Fibroblast of the aortic adventitia (primary cell): ENCODE measurements at regions not wholly inside any gene's neighbourhood (a gene's known extent, or its start where the extent isn't known, plus 50 kb on each side); places are given as distances from the start of the nearest gene placed in this dataset.

ENCODE experiments used
- DNase-seq: peaks from one replicate; pipeline ENCODE4 v3.0.0-alpha.2; 2010; ENCODE audit warnings: low read depth
- H3K4me3 ChIP-seq: 2 replicates; pipeline ENCODE4 v1.5.1; 2011; ENCODE audit warnings: low read depth, mild to moderate bottlenecking, control low read depth, low read length, moderate library complexity
- CTCF ChIP-seq: IDR thresholded peaks from 2 replicates; pipeline ENCODE4 v1.5.1; 2011; ENCODE audit warnings: mild to moderate bottlenecking, low read length, control low read depth, inconsistent platforms; ENCODE audit not compliant: insufficient read depth

DNA sequence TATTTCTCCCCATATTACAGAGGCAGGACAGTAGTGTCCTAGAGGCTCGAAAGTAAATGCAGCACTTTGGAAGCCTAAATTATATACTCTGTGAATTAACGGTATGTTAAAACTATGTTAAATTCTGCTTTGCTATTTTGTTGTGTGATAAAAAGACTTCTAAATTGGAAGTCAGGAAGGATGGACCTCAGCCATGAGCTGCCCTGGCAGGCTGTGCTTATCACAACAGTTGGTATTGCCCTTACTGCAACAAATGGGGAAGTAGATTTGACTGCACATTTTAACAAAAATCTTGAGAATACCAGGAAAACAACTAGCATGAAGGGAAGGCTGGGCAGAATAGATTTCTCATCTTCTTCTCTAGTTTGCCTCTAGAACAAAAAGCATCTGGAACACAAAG is 706.6 kb downstream of the SI start:
- no peak for TF ChIP-seq CTCF
- DNase-seq: no peak

DNA sequence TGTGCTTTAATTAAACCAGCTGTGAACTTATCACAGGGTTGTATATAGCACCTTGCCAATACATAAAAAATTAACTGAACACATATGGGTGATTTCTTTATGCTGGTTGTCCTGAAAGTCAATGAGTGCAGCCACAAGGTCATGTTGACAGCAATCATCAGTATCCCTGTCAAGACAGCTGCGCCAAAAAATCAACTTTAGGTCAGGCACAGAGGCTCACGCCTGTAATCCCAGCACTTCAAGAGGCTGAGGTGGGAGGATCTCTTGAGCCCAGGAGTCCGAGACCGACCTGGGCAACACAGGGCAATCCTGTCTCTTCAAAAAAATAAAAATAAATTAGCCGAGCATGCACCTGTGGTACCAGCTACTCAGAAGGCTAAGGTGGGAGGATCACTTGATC is 707.3 kb downstream of the SI start:
- no peak overlapping the region for H3K4me3 ChIP-seq
- TF ChIP-seq CTCF: no peak
- no peak for DNase-seq

More for the DNA sequence above, 706.6 kb downstream of the SI start:
- no peak overlapping the region for H3K4me3 ChIP-seq

DNA sequence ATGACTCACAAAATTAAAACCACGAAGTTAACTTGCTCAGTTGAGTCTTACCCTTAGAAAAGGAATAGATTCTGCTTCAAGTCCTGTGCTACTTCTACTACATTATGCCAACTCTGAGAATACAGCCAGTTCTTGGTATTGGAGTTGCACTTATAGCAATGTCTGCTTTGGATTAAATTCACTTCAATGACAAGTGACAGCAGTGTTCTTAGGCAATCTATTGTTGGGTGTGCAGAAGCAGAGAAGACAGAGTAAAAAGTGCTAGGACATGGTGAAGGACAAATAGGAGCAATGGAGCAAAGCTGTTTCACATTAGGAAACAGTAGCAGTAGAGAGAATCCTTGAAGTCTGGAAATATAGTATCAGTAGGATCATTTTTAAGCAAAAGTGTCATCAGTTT is 713.1 kb downstream of the SI start:
- no peak for TF ChIP-seq CTCF
- no peak for DNase-seq
- H3K4me3 ChIP-seq: no peak overlapping the region

DNA sequence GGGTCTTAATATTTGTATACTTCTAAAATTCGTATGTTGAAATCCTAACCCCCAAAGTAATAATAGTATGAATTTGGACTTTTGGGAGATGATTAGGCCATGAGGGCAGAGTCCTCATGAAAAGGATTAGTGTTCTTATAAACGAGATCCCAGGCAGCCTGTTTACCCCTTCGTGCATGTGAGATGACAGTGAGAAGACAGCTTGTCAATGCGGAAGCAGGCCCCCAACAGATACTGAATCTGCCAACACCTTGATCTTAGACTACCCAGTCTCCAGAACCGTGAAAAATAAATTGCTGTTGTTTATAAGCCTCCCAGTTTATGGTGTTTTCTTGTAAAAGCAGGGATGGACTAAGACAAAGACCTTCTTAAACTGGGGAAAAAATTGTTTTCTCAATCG is 714.2 kb downstream of the SI start:
- DNase-seq: no peak
- H3K4me3 ChIP-seq: no peak overlapping the region
- TF ChIP-seq CTCF: no peak

DNA sequence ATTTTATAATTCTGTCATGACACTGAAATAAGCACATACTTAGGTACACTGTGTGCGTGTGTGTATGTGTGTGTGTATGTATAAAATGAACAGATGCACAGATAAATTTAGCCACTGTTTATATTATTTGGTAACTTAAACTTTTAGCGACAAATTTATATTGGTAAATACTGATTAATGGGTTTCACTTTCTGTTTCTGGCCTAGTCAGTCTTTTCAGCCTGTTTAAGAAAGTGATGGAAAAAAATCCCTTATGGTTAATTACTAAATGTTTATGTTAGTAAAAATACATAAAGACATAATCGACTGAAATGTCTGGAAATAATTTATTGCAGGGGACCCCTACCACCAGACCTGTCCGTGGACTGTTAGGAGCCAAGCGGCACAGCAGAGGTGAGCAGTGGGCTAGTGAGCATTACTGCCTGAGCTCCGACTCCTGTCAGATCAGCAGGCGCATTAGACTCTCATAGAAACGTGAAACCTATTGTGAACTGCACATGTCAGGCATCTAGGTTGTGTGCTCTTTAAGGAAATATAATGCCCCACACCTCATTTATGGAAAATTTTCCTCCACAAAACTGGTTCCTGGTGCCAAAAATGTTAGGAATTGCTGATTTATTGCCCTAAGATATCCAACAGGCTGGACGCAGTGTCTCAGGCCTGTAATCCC is 717.4 kb downstream of the SI start:
- no peak for DNase-seq
- TF ChIP-seq CTCF: no peak
- H3K4me3 ChIP-seq: no peak overlapping the region

GRCh38 chr3:164360078-164360578 is 718.2 kb downstream of the SI start:
- no peak overlapping the region for H3K4me3 ChIP-seq
- DNase-seq: no peak
- no peak for TF ChIP-seq CTCF

GRCh38 chr3:164352991-164353390 is 725.3 kb downstream of the SI start:
- TF ChIP-seq CTCF: no peak
- H3K4me3 ChIP-seq: no peak overlapping the region
- no peak for DNase-seq
